Tibial nerve (tissue), 4 donors: ENCODE measurements at regions not wholly inside any gene's neighbourhood (a gene's known extent, or its start where the extent isn't known, plus 50 kb on each side); places are given as distances from the start of the nearest gene placed in this dataset.

Experiments
- DNase-seq, 2 donors: peaks; one replicate each; pipeline ENCODE4 v3.0.0-alpha.2; 2019; ENCODE audit warnings: low spot score in 2 of 2
- H3K27ac ChIP-seq, 4 donors: fragments of 200-600 bp; sonication (generic) in 3 of 4; one replicate each; pipeline ENCODE4 v1.5.1; 2017 to 2019; ENCODE audit warnings: mild to moderate bottlenecking in 1 of 4
- H3K27me3 ChIP-seq, 2 donors: fragments of 200-600 bp; sonication (generic) in 1 of 2; one replicate each; pipeline versions ENCODE4 v1.5.1 to v1.6.0; 2017 to 2019
- H3K36me3 ChIP-seq, 3 donors: fragments of 200-600 bp; sonication (generic); one replicate each; pipeline ENCODE4 v1.5.1; 2018 to 2019
- H3K4me1 ChIP-seq, 4 donors: fragments of 200-600 bp; sonication (generic) in 3 of 4; one replicate each; pipeline ENCODE4 v1.5.1; 2017 to 2019
- H3K4me3 ChIP-seq, 4 donors: fragments of 200-600 bp; sonication (generic) in 3 of 4; one replicate each; pipeline ENCODE4 v1.5.1; 2017 to 2019; ENCODE audit warnings: mild to moderate bottlenecking in 1 of 4, moderate library complexity in 1 of 4
- H3K9me3 ChIP-seq, 4 donors: fragments of 200-600 bp; sonication (generic) in 3 of 4; one replicate each; pipeline ENCODE4 v1.5.1; 2017 to 2019
- CTCF ChIP-seq, 5 experiments: fragments of 200-600 bp in 3 of 5; fragments of 450-650 bp in 2 of 5; sonication (generic) in 3 of 5; IDR thresholded peaks; one replicate each; pipeline ENCODE4 v1.5.1; 2016 to 2019; ENCODE audit warnings: antibody characterized with exemption in 5 of 5, mild to moderate bottlenecking in 3 of 5, moderate library complexity in 2 of 5
- EP300 ChIP-seq, 2 donors: sonication (generic); formaldehyde crosslinking; IDR thresholded peaks; one replicate each; pipeline ENCODE4 v1.6.1; 2017; ENCODE audit warnings: antibody characterized with exemption in 2 of 2, mild to moderate bottlenecking in 1 of 2
- POLR2A ChIP-seq, 2 donors: fragments of 450-650 bp; IDR thresholded peaks; one replicate each; pipeline ENCODE4 v1.6.1; 2017; ENCODE audit warnings: antibody characterized with exemption in 2 of 2, mild to moderate bottlenecking in 2 of 2, moderate library complexity in 2 of 2
- WGBS, 2 donors: methylation state at CpG; one replicate each; pipeline ENCODE4 v1.1.5; 2018; 5-methylcytosine and 5-hydroxymethylcytosine counted together

GRCh38 chr1:187451238-187451637, 622.5 kb downstream of the PLA2G4A start:
- TF ChIP-seq POLR2A (IDR thresholded peaks at IDR 0.05), result no peak
- no peak for TF ChIP-seq EP300 (IDR thresholded peaks at IDR 0.05)
- no peak for TF ChIP-seq CTCF (IDR thresholded peaks at IDR 0.05)
- H3K4me1 ChIP-seq, result peaks cover 0 to 3% (median 0%) of the 10 kb centered on the region in 4 donors
- WGBS, 2 donors, result 91 to 95% methylated on average over 5 of the region's 5 CpGs

DNA sequence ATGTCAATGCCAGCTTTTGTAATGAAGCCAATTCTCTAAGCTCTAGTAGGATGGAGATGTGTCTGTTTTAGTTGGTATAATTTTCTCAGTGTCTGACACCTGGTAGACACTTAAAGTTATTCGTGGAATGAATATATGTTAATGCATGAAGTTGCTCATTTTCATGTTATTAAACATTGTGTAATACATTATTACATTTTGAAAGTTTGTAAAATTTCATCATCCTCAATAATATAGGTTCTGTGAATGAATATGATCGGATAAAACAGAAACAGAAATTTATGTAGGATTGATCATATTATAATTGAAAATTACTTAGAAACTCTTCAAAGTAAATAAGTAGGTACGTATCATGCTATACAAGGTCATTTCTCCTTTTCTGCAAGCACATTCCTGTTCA, 625.3 kb downstream of the PLA2G4A start:
- Histone ChIP-seq H3K27ac (no peak overlapping the region), H3K27me3 (no peaks in the 10 kb centered on the region), H3K4me3 (no peak overlapping the region), H3K9me3 (no peaks in the 10 kb centered on the region), H3K36me3 (no peaks in the 10 kb centered on the region), H3K4me1 (peaks cover 0 to 3% (median 0%) of the 10 kb centered on the region in 4 donors)
- DNase-seq, result no peak
- TF ChIP-seq EP300 (IDR thresholded peaks at IDR 0.05) (no peak), POLR2A (IDR thresholded peaks at IDR 0.05) (no peak), CTCF (IDR thresholded peaks at IDR 0.05) (no peak)
- 68 to 74% methylated on average over 3 of the region's 3 CpGs for WGBS, 2 donors

More at GRCh38 chr1:187451238-187451637, 622.5 kb downstream of the PLA2G4A start:
- no peaks in the 10 kb centered on the region for H3K36me3 ChIP-seq
- H3K4me3 ChIP-seq, result no peak overlapping the region
- no peaks in the 10 kb centered on the region for H3K27me3 ChIP-seq
- DNase-seq, result no peak
- no peaks in the 10 kb centered on the region for H3K9me3 ChIP-seq
- H3K27ac ChIP-seq, result no peak overlapping the region

GRCh38 chr1:187456446-187456845, 627.7 kb downstream of the PLA2G4A start:
- H3K4me1 ChIP-seq, result peaks cover 0 to 3% (median 0%) of the 10 kb centered on the region in 4 donors
- 37 to 40% methylated on average over 5 of the region's 5 CpGs for WGBS, 2 donors
- TF ChIP-seq EP300 (IDR thresholded peaks at IDR 0.05) (no peak), POLR2A (IDR thresholded peaks at IDR 0.05) (no peak), CTCF (IDR thresholded peaks at IDR 0.05) (no peak)
- H3K27me3 ChIP-seq, result no peaks in the 10 kb centered on the region
- no peaks in the 10 kb centered on the region for H3K36me3 ChIP-seq
- no peak overlapping the region for H3K4me3 ChIP-seq
- H3K9me3 ChIP-seq, result no peaks in the 10 kb centered on the region
- H3K27ac ChIP-seq, result no peak overlapping the region
- no peak for DNase-seq

DNA sequence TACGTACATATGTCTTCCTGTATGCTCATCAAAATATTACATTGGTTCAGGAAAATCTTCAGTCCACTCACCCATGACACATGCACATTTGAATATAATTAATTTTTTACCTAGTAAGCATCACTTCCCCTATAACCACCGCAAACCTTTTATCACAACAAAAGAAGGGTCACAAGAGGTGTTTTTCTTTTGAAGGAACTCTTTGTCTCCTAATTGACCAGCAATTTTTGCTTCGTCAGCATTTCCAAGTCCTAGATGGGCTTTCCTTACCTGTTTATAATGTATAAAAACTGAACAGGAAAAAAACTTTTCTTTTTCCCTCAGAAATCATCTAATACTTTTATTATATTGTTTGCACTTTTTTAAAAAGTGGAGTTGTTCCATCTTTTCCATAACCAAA, 631.3 kb downstream of the PLA2G4A start:
- DNase-seq, result no peak
- Histone ChIP-seq H3K36me3 (no peaks in the 10 kb centered on the region), H3K4me1 (no peaks in the 10 kb centered on the region), H3K27ac (no peak overlapping the region), H3K9me3 (peaks cover 0 to 20% (median 3%) of the 10 kb centered on the region in 4 donors), H3K4me3 (no peak overlapping the region), H3K27me3 (no peaks in the 10 kb centered on the region)
- TF ChIP-seq CTCF (IDR thresholded peaks at IDR 0.05) (no peak), POLR2A (IDR thresholded peaks at IDR 0.05) (no peak), EP300 (IDR thresholded peaks at IDR 0.05) (no peak)
- 79 to 83% methylated on average over 3 of the region's 3 CpGs for WGBS, 2 donors

GRCh38 chr1:187464320-187464719, 635.6 kb downstream of the PLA2G4A start:
- H3K36me3 ChIP-seq, result no peaks in the 10 kb centered on the region
- no peak for TF ChIP-seq EP300 (IDR thresholded peaks at IDR 0.05)
- no peak for TF ChIP-seq POLR2A (IDR thresholded peaks at IDR 0.05)
- TF ChIP-seq CTCF (IDR thresholded peaks at IDR 0.05), result no peak
- WGBS, 2 donors, result 88 to 92% methylated on average over 1 of the region's 1 CpG

More at GRCh38 chr1:187464320-187464719, 635.6 kb downstream of the PLA2G4A start:
- Histone ChIP-seq H3K27me3 (no peaks in the 10 kb centered on the region), H3K4me1 (no peaks in the 10 kb centered on the region), H3K4me3 (no peak overlapping the region), H3K27ac (no peak overlapping the region), H3K9me3 (peaks cover 0 to 28% (median 3%) of the 10 kb centered on the region in 4 donors)
- no peak for DNase-seq
